ENCODE measurements at regions not wholly inside any gene's neighbourhood (a gene's known extent, or its start where the extent isn't known, plus 50 kb on each side); places are given as distances from the start of the nearest gene placed in this dataset.
"Not testable (repeated sequence)": the region's sequence is repeated elsewhere in the genome, so short reads cannot be mapped to it uniquely, and the experiment has no call there.

DNA sequence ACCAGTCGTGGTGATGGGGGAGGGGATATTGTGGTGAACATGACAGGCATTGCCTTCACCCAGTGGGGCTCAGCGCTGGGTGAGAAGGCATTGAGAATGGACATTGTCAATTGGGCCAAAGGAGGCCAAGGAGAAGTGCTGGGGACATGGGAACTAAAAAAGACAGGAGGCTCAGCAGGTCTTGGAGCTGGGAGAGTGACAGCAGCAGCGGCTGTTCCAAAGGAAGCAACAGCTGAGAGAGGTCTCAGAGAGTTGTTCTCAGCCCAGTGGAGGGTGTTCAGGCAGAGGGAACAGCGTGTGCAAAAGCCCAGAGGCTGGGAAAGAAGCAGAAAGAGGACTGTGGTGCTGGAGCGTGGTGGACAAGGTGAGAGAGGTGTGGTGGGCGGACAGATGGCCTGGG, 56.6 kb upstream of the ASNS start:
- DNase-seq, result not testable (repeated sequence)

DNA sequence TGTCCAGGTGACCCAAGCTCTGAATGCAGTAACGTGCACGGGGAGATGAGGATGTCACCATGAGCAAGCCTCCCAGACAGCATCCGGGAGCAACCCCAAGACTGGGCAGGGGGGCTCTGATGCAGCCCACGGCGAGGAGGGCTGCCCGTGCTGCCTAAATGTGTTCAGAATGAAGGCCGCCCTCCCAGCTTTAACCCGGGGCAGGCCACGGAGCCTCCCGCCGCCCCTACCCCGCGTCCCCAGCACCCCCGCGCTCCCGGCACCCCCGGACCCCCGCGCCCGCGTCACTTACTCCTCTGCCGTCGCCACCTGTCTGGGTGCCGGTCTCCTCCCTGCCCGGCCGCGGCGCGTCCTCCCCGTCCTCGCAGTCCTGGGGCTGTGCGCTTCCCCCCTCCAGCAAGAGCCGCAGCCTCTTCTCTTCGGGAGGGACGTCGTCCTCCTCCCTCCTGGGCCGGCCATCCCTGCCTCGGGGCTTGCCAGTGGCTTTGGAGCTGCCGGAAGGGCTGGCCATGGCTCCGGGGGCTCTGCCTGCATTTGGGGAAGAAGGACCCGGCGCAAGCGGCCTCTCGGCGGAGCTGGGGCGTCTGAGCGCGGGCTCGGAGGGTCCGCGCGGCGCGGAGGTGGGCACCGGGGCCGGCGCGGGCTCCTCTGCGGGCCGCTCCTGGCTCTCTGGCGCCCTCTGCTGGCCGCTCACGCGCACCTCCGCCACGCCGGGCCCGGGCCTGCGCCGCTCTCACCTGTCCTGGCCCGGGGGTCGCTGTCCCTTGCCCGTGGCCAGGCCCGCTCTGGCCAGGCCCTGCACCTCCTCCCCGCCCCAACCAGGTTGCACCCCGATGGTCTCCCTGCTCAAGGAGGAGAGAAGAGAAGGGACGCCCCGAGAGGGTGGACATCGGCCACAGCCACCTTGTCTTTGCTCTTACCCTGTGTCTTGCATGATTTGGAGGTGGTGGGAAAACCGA, 55.9 kb upstream of the ASNS start:
- DNase-seq, result peak; percentile 56
